Stimulated activated CD4-positive, alpha-beta T cell treated with anti-CD3 and anti-CD28 coated beads, Interleukin-15, amount 100 ng/mL, for 48 hours (primary cell): ENCODE measurements at regions not wholly inside any gene's neighbourhood (a gene's known extent, or its start where the extent isn't known, plus 50 kb on each side); places are given as distances from the start of the nearest gene placed in this dataset.
"Not testable (repeated sequence)": the region's sequence is repeated elsewhere in the genome, so short reads cannot be mapped to it uniquely, and the experiment has no call there.

Experiments
- DNase-seq, 2 donors: peaks; one replicate each; pipeline ENCODE4 v3.0.0-alpha.2; 2020; ENCODE audit warnings: low read depth in 2 of 2

- DNase-seq, result not testable (repeated sequence)
Observed at GRCh38 chr3:66842761-66843464, 155.2 kb upstream of the KBTBD8 start.

- DNase-seq, result no peak
Observed at GRCh38 chr3:66851894-66852613, 146.1 kb upstream of the KBTBD8 start.

- no peak for DNase-seq
Observed at GRCh38 chr3:66854601-66855151, 143.4 kb upstream of the KBTBD8 start.

GRCh38 chr3:66856533-66856932 lies 141.6 kb upstream of the KBTBD8 start:
- DNase-seq, result no peak

GRCh38 chr3:66858656-66859381 lies 139.3 kb upstream of the KBTBD8 start:
- DNase-seq, result no peak

GRCh38 chr3:66860771-66861170 lies 137.3 kb upstream of the KBTBD8 start:
- DNase-seq, result no peak

- DNase-seq, result no peak
Observed at GRCh38 chr3:66863205-66864111, 134.6 kb upstream of the KBTBD8 start.

- no peak for DNase-seq
Observed at GRCh38 chr3:66884659-66885058, 113.4 kb upstream of the KBTBD8 start.

- no peak for DNase-seq
Observed at GRCh38 chr3:66885326-66886000, 112.6 kb upstream of the KBTBD8 start.

GRCh38 chr3:66889750-66890494 lies 108.2 kb upstream of the KBTBD8 start:
- DNase-seq, result no peak

- no peak for DNase-seq
Observed at GRCh38 chr3:66898155-66898554, 100.0 kb upstream of the KBTBD8 start.

- DNase-seq, result no peak
Observed at GRCh38 chr3:66904336-66904735, 93.8 kb upstream of the KBTBD8 start.

- no peak for DNase-seq
Observed at GRCh38 chr3:66904831-66905493, 93.1 kb upstream of the KBTBD8 start.

GRCh38 chr3:66907136-66907535 lies 91.0 kb upstream of the KBTBD8 start:
- no peak for DNase-seq

GRCh38 chr3:66910266-66911055 lies 87.6 kb upstream of the KBTBD8 start:
- DNase-seq, result no peak

GRCh38 chr3:66912306-66912705 lies 85.8 kb upstream of the KBTBD8 start:
- DNase-seq, result no peak

- DNase-seq, result no peak
Observed at GRCh38 chr3:66922058-66922457, 76.0 kb upstream of the KBTBD8 start.

GRCh38 chr3:66923969-66924368 lies 74.1 kb upstream of the KBTBD8 start:
- no peak for DNase-seq

GRCh38 chr3:66928252-66928651 lies 69.9 kb upstream of the KBTBD8 start:
- DNase-seq, result no peak
